ENCODE measurements at regions not wholly inside any gene's neighbourhood (a gene's known extent, or its start where the extent isn't known, plus 50 kb on each side); places are given as distances from the start of the nearest gene placed in this dataset.
"Not testable (repeated sequence)": the region's sequence is repeated elsewhere in the genome, so short reads cannot be mapped to it uniquely, and the experiment has no call there.

DNA sequence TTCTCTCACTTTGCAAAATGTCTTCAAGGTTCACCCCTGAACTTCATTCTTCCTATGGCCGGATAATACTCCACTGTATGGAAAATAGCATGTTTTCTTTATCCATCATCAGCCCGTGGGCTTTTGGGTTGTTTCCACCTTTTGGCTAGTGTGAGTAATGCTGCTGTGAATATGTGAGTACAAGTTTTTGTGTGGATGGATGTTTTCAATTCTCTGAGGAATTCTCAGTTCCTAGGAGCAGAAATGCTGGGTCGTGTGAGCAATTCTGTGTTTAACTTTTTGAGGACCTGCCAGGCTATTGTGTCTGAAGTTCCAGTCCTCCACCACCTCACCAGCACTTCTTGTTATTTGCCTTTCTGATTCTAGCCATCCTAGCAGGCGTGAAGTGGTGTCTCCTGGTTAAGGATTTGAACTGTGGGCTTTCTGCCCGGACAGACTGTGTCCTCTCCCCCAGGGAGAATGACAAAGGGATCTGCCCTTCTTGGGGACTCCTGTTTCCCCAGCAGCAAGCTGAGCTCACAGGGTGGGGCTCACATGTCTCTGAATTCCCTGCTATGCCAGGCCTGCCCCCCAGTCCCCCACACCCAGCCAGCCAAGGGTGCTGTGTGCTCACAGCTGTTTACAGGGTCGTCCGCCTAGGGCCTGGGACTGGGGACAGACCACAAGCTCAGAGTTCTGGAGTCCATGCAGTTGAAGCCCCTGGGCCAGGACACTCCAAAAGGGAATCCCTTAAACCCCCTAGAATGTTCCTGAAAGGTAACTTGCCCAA is 92.2 kb upstream of the CIBAR2 start:
- no peak for DNase-seq

DNA sequence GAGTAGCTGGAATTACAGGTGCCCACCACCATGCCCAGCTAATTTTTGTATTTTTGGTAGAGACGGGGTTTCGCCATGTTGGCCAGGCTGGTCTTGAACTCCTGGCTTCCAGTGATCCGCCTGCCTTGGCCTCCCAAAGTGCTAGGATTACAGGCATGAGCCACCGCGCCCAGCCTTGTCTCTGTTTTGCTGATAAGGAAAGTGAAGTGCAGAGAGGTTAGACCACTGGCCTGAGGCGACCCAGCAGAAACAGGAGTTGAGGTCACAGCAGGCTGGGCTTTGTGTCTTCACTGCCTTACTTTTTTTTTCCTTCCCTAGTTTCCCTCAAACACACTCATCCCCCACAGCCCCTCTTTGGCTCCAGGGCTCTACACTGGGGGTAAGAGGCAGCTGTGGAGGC is 93.0 kb upstream of the CIBAR2 start:
- DNase-seq, result not testable (repeated sequence)

DNA sequence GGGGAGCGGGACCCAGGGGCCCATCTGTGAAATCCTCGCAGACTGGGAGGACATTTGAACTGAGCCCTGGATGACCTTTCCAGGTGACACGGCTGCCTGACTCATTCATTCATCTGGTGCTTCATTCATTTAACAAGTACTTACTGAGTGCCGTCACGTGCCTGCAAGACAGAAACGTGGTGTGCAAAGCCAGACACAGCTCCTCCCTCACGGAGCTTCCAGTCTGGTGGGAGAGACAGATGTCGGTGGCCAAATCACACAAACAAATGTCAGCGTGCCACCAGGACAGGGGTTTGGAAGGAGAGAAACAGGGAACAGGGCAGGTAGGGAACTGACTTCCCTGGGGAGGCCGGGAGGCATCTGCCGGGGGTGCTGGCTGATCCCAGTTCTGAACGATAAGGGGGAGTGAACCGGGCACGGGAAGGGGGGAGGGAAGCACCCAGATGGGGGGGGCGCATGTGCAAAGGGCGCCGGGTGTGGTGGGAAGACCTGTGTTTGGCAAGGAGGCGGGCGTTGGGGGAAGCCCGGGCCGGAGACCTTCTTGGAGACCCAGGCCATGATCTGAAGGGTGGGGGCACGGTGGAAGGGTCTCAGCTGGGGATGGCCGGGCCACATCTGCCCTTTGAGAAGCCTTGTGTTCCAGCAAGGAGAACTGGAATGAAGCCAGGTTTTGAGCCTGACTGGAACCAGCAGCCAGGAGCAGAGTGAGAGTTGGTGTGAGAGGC is 93.6 kb upstream of the CIBAR2 start:
- DNase-seq, result no peak

DNA sequence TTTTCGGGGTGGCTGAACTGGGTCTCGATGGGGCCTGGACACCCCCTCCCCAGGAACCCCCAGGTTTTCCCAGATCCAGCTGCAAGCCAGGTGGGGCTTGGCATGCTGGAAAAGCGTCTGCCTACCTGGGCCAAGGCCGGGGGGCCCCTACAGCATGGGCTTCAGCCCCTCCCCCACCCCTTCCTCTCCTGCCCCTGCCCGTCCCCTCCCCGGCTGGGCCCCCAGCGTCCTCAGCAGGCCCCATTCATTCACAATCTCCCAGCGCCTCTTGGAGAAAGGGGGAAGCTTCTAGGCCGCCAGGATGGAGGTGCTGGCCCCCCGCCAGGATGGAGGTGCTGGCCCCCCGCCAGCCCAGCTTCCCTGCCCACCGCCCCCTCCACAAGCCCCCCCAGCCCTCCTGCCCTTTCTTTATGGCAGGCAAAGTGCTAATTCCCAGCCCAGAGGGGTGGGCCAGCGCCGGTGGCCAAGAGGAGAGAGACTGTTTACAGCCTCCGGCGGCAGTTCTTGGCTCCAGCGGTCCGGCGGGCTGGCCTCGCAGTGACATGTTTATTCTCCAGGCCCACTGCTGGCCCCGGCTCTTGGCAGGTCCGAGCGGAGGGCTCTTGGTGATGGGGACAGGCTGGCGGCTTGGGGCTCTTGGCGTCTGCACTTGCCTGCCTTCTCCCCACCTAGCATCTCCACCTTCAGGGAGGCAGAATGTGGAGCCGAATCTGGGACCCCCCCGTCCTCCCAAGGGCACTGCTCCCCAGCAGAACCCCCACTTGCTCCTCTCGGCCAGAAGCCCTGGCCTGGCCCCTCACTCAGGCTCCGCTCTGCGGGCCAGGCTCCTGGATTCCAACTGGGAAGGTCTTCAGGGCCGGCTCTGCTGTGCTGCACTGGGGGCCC is 94.4 kb upstream of the CIBAR2 start:
- no peak for DNase-seq

DNA sequence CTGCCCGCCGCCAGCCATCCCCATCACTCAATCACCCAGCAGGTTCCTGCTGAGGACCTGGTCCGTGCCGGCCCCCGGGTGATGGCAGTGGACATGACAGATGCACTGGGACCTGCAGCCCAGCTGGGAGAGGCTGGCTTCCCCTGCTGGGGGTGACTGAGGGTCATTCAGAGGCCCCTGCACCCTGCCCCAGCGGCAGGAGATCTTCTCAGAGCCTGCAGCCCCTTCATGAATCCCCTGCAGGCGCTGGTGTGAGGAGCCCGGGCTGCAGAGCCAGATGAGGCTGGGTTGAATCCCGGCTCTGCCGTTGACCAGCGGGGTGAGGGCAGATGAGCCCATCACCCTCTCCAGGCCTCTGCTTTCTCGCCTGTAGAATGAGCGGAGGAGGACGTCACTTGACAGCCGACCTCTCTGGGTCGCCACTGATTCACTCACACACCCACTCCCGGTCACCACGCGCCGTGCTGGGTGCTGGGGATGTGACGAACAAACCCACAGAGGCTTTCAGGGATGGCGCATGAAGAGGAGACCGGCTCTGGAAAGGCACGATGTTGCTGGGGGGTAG is 95.2 kb upstream of the CIBAR2 start:
- DNase-seq, result no peak

DNA sequence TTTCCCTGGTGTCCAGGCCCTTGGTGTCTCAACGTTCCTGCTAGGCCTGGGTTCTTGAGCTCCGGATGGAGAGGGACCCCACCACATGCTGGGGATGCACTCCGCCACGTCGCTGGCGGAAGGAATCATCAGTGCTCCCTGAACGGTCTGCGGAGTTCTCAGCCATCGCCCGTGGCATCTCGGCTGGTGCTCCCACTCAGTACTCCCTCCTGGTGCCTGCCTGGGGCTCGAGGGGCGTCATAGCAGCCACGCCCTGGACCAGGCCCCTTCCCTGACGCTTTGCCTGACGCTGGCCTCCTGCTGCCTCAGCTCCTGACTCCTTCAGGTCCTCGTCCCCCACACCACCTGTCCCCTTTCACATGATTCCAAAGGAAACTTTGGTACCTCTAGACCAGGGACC is 95.9 kb upstream of the CIBAR2 start:
- no peak for DNase-seq

DNA sequence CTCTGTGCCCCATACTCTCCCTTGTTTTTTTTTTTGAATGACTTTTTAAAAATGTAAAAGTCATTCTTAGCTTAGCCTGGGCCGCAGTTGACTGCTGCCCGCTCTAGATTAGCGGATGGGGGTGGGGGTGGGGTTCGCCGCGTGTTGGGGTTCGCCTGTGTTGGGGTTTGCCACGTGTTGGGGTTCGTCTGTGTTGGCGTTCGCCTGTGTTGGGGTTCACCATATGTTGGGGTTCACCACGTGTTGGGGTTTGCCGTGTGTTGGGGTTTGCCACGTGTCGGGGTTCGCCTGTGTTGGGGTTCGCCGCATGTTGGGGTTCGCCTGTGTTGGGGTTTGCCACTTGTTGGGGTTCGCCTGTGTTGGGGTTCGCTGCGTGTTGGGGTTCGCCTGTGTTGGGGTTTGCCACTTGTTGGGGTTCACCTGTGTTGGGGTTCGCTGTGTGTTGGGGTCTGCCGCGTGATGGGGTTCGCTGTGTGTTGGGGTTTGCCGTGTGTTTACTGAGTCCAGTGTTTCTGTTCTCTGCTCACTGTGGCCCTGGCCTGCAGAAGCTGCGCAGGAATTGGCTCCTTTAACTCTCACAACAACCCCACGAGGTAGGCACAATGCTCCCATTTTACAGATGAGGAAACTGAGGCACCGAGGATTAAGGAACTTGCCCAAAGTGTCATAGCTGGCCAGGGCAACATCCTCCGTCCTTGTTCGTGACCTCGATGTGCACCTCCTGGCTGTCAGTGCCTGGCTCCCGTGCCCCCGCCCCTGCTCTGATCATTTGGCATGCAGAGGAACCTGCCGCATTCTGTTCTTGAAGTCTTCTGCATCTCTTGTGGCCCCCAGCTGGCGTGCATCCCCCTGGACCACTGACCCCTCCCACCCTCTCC is 96.6 kb upstream of the CIBAR2 start:
- DNase-seq, result no peak

DNA sequence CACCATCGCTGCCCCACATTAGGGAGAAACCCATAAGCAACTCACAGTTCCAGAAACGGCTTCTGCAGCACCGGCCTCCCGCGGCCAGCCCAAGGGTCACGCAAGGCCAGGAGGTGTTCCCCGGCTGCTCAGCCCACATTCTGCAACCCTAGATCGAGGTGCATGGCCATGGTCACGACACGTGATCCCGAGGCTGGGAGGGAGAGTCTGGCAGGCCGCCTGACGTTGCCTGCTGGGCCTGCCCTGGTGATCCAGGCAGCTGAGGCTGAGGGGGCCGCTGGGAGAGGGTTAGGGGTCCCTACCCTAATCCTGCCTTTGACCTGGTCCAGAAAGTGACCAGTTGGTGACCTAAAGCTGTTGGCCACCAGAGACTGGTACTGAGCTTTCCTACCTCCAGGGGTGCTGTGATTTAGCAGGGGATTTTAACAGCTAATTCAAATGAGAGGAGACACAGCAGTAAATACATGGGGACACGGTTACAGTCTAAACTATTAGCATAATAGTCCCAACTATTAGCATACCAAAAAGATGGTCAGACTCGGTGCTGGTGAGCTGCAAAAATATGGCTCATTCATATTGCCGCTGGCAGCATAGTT is 97.4 kb upstream of the CIBAR2 start:
- DNase-seq, result no peak

DNA sequence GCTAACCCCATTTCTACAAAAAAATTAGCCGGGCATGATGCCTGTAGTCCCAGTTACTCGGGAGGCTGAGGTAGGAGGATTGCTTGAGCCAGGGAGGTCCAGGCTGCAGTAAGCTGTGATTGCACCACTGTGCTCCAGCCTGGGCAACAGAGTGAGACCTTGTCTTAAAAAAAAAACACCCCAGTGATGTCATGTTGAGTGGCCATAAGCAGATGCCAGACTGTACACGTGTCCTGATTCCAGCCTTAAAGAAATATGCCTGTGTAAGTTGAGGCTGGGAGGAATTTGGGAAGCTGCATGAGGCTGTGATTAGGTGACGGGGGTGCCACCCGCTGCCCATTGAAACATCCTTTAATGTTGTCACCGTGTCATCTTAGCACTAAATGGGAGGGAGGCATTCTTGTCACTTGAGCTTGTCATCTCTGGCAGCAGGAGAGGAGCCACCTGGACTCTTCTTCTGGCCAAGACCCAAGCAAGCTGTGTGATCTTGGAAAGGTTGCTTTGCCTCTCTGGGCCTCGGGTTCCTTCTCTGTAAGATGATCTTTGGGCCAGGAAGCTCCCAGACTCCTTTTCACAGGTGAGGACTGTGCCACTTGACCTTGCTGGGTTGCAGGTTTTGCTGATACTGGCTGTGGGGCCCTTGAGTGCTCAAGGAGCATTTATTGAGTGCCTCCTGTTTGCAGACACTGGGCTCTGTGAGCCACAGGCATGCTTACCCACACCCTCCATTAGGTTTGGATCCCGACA is 98.3 kb upstream of the CIBAR2 start:
- no peak for DNase-seq

DNA sequence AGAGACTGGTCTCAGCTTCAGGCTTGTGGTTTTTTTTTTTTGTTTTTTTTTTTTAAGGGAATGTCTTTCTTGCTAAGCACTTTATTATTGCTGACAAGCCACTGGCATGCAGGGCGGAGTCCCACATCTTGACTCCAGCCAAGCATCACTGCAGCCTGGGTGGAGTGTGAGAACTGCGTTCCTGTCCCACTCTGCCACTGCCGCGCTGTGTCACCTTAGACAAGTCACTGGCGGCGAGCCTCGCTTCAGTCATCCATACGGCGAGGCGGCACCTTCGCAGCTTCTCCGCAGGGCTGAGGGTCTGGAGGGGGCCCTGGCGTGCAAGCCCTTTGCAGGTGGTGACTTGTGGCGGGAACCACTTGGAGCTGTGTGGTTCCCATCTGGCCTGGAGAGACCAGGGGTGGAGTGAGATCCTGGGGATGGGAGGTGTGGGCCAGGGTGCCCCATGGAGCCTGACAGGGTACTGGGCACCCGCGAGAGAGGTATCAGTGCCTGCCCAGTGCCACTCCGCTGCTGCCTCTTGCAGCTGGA is 99.1 kb upstream of the CIBAR2 start:
- DNase-seq, result no peak

DNA sequence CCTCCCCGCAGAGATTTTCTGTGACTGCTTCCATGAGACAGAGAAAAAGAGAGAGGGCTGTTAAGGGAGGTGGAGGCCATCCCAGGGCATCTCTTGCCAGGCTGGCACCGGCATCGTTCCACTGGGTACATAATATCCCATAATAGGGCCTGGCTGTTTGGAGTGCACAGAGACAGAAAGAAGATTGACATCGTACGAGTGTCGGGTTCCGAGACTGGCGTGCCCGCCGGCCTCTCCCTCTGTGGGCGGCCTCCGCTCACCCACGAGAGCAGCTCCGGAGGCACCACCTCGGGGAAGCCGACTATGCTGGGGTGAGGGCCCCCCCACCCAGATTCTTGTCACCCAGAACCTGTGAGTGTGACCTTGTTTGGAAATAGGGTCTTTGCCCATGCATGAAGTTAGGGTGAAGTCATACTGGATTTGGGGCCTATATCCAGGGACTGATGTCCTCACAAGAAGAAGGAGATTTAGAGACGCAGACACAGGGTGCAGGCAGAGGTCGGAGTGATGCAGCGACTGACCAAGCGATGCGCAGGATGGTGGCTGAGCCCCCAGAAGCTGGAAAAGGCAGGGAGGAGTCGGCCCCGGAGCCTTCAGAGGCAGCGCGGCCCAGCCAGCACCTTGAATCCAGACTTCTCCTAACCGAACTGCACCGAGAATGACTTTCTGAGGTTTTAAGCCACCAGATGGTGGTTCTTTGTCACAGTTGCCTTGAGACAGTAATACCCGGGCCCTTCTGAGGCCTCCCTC is 101.8 kb upstream of the CIBAR2 start:
- DNase-seq, result no peak

DNA sequence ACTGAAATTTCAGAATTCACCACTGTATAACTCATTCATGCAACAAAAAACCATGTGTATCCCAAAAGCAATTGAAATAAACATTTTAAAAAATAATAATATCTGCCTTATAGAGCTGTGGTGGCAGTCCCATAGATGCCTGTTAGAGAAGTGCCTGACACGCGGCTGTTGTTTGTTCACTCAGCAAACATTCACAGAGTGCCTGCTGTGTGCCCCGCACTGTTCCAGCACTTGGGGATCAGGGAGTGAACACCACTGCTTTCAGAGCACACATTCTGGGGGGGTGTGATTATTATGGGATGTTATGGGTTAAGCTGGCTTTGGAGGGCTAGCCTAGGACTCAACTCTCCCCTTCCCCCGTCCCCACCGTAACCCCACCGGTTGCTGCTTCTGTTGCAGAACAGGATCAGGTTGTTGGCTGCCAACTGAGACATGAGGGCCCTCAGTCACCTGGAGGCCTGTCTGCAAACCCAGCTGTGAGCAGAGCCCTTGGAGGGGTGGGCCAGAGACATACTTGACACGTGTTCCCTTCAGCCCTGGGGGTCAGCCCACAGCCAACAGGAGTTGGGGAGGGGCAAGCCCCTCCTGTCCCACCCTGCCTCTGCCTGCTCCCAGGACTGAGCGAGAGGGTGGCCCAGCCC is 103.3 kb upstream of the CIBAR2 start:
- no peak for DNase-seq

DNA sequence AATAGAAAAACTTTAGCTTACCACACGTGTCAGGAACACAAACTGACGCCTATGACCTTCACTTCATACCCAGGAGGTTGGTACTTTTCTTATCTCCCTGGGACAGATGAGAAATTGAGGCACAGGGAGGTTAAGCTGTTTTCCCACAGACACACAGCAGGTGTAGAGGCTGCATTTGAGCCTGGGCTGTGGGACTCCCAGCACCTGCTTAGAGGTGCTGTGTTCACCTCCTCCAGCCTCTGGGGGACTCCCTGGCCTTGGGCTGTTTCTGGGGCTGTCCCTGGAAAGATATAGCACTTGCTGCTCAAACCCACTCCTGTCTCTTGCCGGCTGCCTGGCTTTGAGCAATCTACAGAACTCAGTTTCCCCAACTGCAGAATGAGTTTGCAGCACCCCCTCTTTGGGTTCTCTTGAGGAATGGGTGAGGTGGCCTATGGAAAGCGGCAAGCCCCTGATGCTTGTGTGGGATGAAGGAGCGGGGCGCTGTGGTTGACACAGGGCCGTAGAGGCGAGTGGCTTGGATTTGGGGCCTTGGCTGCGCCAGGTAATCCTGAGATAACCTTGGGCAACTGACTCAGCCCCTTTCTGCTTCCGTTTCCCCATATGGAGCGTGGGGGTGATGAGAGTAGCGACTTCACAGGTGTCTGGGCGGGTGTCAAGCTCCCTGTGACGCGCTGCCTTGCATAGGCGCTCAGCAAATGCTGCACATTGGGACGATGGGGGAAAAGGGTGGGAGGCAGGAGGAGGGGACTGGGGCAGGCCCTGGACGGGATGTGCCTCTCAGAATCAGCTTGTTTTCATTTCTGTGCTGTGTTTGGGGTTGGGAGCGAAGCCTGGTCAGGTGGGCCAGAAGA is 104.5 kb upstream of the CIBAR2 start:
- DNase-seq, result no peak

DNA sequence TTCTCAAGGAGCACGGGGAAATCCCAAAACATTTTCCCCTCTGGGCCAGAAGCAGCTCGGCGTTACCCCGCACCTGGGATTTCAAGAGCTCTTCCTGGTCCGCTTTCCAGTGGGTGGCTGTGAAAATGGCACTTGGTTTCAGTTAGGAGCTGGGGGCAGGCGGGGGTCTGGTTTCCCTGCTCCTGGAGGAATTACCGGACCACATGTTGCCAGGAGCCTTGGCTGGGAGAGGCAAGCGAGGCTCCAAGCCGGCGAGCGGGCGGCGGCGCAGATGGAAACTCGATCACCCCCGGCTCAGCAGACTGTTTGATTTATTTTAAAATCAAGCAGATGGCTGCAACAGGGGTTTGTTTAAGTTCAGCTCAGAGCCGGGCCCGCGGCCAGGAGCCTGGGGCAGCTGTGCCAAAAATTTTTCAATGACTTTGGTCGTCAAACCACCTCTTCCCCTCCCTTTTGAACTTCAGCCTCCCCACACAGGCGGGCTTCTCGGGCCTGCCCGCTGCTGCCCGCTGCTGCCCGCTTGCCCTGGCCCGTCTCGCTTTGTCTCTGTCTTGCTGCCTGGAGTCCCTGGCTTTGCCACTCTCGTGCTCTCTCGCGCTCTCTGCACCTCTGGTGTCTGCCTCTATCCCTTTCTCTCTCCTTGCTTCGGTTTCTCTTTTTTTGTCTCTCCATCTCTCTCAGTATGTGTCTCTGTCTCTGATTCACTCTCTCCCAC is 108.0 kb upstream of the CIBAR2 start:
- no peak for DNase-seq

DNA sequence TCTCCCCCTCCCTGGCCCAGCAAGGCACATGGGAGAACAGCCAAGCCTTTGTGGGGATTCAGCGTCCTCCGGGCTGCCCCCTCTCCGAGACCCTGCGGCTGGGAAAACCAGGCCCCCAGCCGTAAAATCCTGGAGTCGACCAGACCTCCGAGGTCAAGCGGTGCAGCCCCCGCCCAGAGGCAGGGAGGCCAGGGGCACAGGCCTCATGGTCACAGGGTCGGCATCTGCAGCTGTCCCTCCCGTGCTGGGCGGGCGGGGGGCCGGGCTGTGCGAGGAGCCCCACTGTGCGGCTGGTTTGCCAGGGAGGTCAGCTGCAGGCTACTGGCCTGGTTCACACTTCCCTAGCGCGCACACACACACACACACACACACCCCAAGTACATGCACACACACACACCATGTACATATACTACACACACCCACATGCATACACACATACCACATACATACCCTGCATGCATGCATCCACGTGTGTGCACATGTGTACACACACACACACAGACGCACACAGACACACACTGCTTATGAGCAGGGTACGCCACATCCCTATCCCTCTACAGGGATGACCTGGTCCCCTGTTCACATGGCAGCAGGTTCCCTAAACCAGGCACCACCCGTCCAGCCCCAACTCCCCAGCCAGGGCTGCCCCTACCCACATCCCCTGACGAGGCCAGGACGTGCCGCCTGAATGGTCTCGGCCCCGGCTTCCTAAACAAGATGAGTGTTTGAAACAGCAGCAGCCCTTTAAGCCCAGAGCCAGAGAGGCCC is 108.9 kb upstream of the CIBAR2 start:
- DNase-seq, result no peak

DNA sequence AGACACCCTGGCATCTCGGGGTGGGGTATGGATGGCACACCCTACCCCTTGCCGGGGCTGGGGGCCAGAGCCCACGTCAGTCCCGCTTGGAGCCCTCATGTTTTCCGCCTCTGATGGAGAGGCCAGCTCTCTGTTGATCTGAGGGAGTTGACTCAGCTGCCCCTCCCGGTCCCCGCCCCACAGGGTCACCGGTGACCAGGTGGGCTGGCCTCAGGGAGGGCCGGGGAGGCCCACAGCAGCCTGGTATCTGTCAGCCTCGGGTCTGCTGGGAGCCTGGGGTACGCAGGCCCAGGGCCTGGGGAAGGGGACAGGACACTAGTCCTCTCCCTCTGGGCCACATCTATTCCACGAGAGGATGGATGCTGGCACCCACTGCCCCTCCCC is 109.5 kb upstream of the CIBAR2 start:
- no peak for DNase-seq

Measured in activated effector memory CD4-positive, alpha-beta T cell treated with Interleukin-2 at 50 U/mL for 16 hours (primary cell).